ENCODE measurements at regions not wholly inside any gene's neighbourhood (a gene's known extent, or its start where the extent isn't known, plus 50 kb on each side); places are given as distances from the start of the nearest gene placed in this dataset.

GRCh38 chr9:78763424-78763823, 466.5 kb downstream of the PSAT1 start:
- no peak for DNase-seq

- no peak for DNase-seq
Measured at GRCh38 chr9:78765861-78766260, 468.9 kb downstream of the PSAT1 start.

GRCh38 chr9:78767490-78767889, 470.6 kb downstream of the PSAT1 start:
- no peak for DNase-seq

GRCh38 chr9:78769690-78770089, 472.8 kb downstream of the PSAT1 start:
- no peak for DNase-seq

GRCh38 chr9:78775211-78775610, 478.3 kb downstream of the PSAT1 start:
- no peak for DNase-seq

GRCh38 chr9:78775696-78776295, 478.9 kb downstream of the PSAT1 start:
- no peak for DNase-seq

GRCh38 chr9:78777747-78778146, 480.8 kb downstream of the PSAT1 start:
- no peak for DNase-seq

GRCh38 chr9:78778318-78778717, 481.4 kb downstream of the PSAT1 start:
- DNase-seq = no peak

GRCh38 chr9:78778861-78779374, 482.0 kb downstream of the PSAT1 start:
- no peak for DNase-seq

- no peak for DNase-seq
Measured at GRCh38 chr9:78781681-78782080, 484.8 kb downstream of the PSAT1 start.

GRCh38 chr9:78782234-78782633, 485.3 kb downstream of the PSAT1 start:
- DNase-seq = no peak

GRCh38 chr9:78782858-78783257, 485.9 kb downstream of the PSAT1 start:
- no peak for DNase-seq

GRCh38 chr9:78783743-78784142, 486.8 kb downstream of the PSAT1 start:
- DNase-seq = no peak

- DNase-seq = no peak
Measured at GRCh38 chr9:78786794-78787193, 489.9 kb downstream of the PSAT1 start.

GRCh38 chr9:78788101-78788500, 491.2 kb downstream of the PSAT1 start:
- no peak for DNase-seq

GRCh38 chr9:78791779-78792178, 494.9 kb downstream of the PSAT1 start:
- DNase-seq = no peak

- DNase-seq = no peak
Measured at GRCh38 chr9:78792745-78793144, 495.8 kb downstream of the PSAT1 start.

- no peak for DNase-seq
Measured at GRCh38 chr9:78805771-78806170, 508.8 kb downstream of the PSAT1 start.

GRCh38 chr9:78806492-78807160, 509.7 kb downstream of the PSAT1 start:
- DNase-seq = no peak

- no peak for DNase-seq
Measured at GRCh38 chr9:78807286-78807685, 510.4 kb downstream of the PSAT1 start.

- no peak for DNase-seq
Measured at GRCh38 chr9:78808048-78808447, 511.1 kb downstream of the PSAT1 start.

GRCh38 chr9:78811622-78812276, 514.8 kb downstream of the PSAT1 start:
- DNase-seq = no peak

- no peak for DNase-seq
Measured at GRCh38 chr9:78812665-78813064, 515.7 kb downstream of the PSAT1 start.

- no peak for DNase-seq
Measured at GRCh38 chr9:78813602-78814180, 516.8 kb downstream of the PSAT1 start.

Data from activated CD4-positive, alpha-beta T cell treated with anti-CD3 and anti-CD28 coated beads, Interleukin-10, Interleukin-2, amounts not matched to agents 100 ng/mL and 50 ng/mL, durations not matched to agents 16 hours and 8 hours (primary cell).